Testis (tissue), 2 donors: ENCODE measurements at regions not wholly inside any gene's neighbourhood (a gene's known extent, or its start where the extent isn't known, plus 50 kb on each side); places are given as distances from the start of the nearest gene placed in this dataset.

Experiments used
- DNase-seq: peaks from one replicate; pipeline ENCODE4 v3.0.0-alpha.2; 2019
- H3K27ac ChIP-seq, 2 donors: fragments of 200-600 bp; sonication (generic); one replicate each; pipeline ENCODE4 v1.5.1; 2019
- H3K27me3 ChIP-seq: fragments of 200-600 bp; sonication (generic); one replicate; pipeline ENCODE4 v1.5.1; 2019
- H3K36me3 ChIP-seq: fragments of 200-600 bp; sonication (generic); one replicate; pipeline ENCODE4 v1.5.1; 2017; ENCODE audit warnings: low read depth; ENCODE audit errors: missing control alignments
- H3K4me1 ChIP-seq: fragments of 200-600 bp; sonication (generic); one replicate; pipeline ENCODE4 v1.5.1; 2019
- H3K4me3 ChIP-seq, 2 donors: fragments of 200-600 bp; sonication (generic); one replicate each; pipeline ENCODE4 v1.5.1; 2017 to 2019
- H3K9me3 ChIP-seq: fragments of 200-600 bp; sonication (generic); one replicate; pipeline ENCODE4 v1.5.1; 2017
- CTCF ChIP-seq, 3 experiments: fragments of 450-650 bp in 2 of 3; fragments of 200-600 bp in 1 of 3; sonication (generic) in 1 of 3; IDR thresholded peaks; one replicate each; pipeline ENCODE4 v1.5.1; 2016 to 2019; ENCODE audit warnings: antibody characterized with exemption in 3 of 3, mild to moderate bottlenecking in 2 of 3, moderate library complexity in 1 of 3
- POLR2A ChIP-seq: fragments of 450-650 bp; IDR thresholded peaks from one replicate; pipeline ENCODE4 v1.6.1; 2017; ENCODE audit warnings: antibody characterized with exemption, mild to moderate bottlenecking, moderate library complexity
- WGBS, 2 donors: methylation state at CpG; one replicate each; pipeline ENCODE4 v1.1.5; 2018; 5-methylcytosine and 5-hydroxymethylcytosine counted together
- intact Hi-C: fragments of 100-400 bp; cut with DNase I; formaldehyde crosslinking; loops from one replicate; pipeline ENCODE4 v1.15.1; 2023; ENCODE audit warnings: low total_unique reads

GRCh38 chr12:105469211-105469610 is 138.7 kb downstream of the C12orf75 start:
- no peaks in the 10 kb centered on the region for H3K9me3 ChIP-seq
- WGBS, 2 donors = 53 to 75% methylated on average over 5 of the region's 5 CpGs
- TF ChIP-seq POLR2A = no peak
- no peak for TF ChIP-seq CTCF (IDR thresholded peaks at IDR 0.05)
- no peak overlapping the region for H3K4me3 ChIP-seq
- intact Hi-C loops = no loop called here
- no peak overlapping the region for H3K27ac ChIP-seq
- DNase-seq = no peak
- H3K36me3 ChIP-seq = no peaks in the 10 kb centered on the region
- H3K27me3 ChIP-seq = no peaks in the 10 kb centered on the region
- no peaks in the 10 kb centered on the region for H3K4me1 ChIP-seq

- Histone ChIP-seq H3K4me3 (no peak overlapping the region), H3K4me1 (no peaks in the 10 kb centered on the region), H3K36me3 (no peaks in the 10 kb centered on the region), H3K9me3 (no peaks in the 10 kb centered on the region), H3K27ac (no peak overlapping the region), H3K27me3 (no peaks in the 10 kb centered on the region)
- WGBS, 2 donors = 55 to 72% methylated on average over 5 of the region's 5 CpGs
- no peak for DNase-seq
- intact Hi-C loops = no loop called here
- TF ChIP-seq CTCF (IDR thresholded peaks at IDR 0.05) (no peak), POLR2A (no peak)
Observed at GRCh38 chr12:105469701-105470100, 139.2 kb downstream of the C12orf75 start.

- no peaks in the 10 kb centered on the region for H3K36me3 ChIP-seq
- no peak overlapping the region for H3K4me3 ChIP-seq
- H3K9me3 ChIP-seq = no peaks in the 10 kb centered on the region
- TF ChIP-seq CTCF (IDR thresholded peaks at IDR 0.05) (no peak), POLR2A (no peak)
- WGBS, 2 donors = 73 to 77% methylated on average over 2 of the region's 2 CpGs
- no peaks in the 10 kb centered on the region for H3K4me1 ChIP-seq
- intact Hi-C loops = no loop called here
- H3K27me3 ChIP-seq = no peaks in the 10 kb centered on the region
- no peak overlapping the region for H3K27ac ChIP-seq
- DNase-seq = no peak
Observed at GRCh38 chr12:105470102-105470501, 139.6 kb downstream of the C12orf75 start.

- H3K36me3 ChIP-seq = no peaks in the 10 kb centered on the region
- intact Hi-C loops = no loop called here
- H3K9me3 ChIP-seq = no peaks in the 10 kb centered on the region
- no peak overlapping the region for H3K27ac ChIP-seq
- DNase-seq = no peak
- H3K4me1 ChIP-seq = no peaks in the 10 kb centered on the region
- no peak overlapping the region for H3K4me3 ChIP-seq
- TF ChIP-seq CTCF (IDR thresholded peaks at IDR 0.05) (no peak), POLR2A (no peak)
- 68 to 71% methylated on average over 2 of the region's 2 CpGs for WGBS, 2 donors
- no peaks in the 10 kb centered on the region for H3K27me3 ChIP-seq
Observed at GRCh38 chr12:105470601-105471000, 140.1 kb downstream of the C12orf75 start.

GRCh38 chr12:105474672-105475071 is 144.2 kb downstream of the C12orf75 start:
- no peak for TF ChIP-seq CTCF (IDR thresholded peaks at IDR 0.05)
- TF ChIP-seq POLR2A = no peak
- no peaks in the 10 kb centered on the region for H3K4me1 ChIP-seq
- intact Hi-C loops = no loop called here
- H3K27me3 ChIP-seq = no peaks in the 10 kb centered on the region
- no peaks in the 10 kb centered on the region for H3K9me3 ChIP-seq
- no peak overlapping the region for H3K4me3 ChIP-seq
- 74 to 84% methylated on average over 4 of the region's 4 CpGs for WGBS, 2 donors
- H3K36me3 ChIP-seq = no peaks in the 10 kb centered on the region
- H3K27ac ChIP-seq = no peak overlapping the region
- no peak for DNase-seq
